ENCODE measurements at regions not wholly inside any gene's neighbourhood (a gene's known extent, or its start where the extent isn't known, plus 50 kb on each side); places are given as distances from the start of the nearest gene placed in this dataset.

DNA sequence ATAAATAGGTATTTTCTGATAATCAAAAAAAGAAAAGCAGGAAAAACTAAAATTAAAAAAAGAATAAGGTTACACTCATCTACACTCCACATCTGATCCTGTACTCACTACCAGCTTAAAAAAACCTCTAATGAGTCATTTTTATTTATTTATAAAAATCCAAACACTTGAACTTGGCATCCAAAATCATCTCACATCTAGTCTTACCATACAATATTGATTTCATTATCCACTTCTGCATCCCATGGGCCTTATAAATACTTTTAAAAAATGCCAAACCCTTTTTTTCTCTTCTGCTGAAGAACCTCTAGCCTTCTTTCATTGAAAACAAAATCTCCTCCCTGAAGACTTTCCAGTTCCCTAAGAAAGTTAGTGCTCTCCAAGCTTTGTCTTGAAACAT, 109.7 kb downstream of the TMTC3 start:
- DNase-seq (ENCODE audit: low read depth in 2 of 2) = no peak

DNA sequence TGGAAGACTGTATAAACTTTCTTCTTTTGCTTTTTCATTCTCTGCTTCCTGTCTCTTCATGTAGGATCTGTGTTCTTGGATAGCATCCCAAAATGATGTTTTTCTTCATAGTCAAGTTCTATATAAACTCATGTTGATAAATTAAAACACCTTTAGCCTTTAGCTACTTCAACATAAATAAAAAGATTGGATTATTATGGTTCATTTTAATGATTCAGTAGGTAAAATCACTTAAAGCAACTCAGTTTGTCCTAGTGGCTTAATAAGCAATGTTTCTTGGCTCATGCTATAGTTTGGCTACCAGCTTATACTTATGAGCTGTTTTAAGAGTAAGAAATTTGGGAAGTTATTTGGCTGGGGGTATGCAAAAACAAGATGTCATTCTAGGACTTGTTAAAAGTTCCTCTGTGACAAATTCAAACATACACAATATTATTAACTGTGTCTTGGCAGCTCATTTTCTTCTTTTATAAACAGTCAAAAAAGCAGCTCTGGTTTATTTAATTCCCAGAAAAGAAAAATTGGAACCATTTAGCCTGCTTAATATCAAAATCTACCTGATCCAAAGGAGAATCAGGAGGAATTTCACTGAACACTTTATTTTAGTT, 111.4 kb downstream of the TMTC3 start:
- DNase-seq (ENCODE audit: low read depth in 2 of 2) = no peak

DNA sequence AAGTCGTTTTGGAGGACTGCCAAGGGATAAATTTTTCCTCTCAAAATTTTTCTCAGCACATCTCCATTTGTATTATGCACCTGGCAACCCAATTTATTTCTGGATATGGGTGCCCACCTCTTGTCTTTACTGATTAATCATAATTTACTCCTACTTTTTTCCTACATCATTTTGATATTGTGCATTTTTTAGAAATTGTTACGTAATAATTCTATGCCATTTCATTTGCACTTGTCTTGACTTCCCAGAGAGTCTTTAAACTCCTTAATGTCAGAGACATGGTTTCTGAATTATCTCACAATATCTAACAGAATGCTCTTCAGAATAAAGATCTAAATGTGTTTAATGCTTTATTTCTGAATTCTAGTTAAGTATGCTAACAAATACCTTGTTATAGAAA, 113.1 kb downstream of the TMTC3 start:
- no peak for DNase-seq (ENCODE audit: low read depth in 2 of 2)

DNA sequence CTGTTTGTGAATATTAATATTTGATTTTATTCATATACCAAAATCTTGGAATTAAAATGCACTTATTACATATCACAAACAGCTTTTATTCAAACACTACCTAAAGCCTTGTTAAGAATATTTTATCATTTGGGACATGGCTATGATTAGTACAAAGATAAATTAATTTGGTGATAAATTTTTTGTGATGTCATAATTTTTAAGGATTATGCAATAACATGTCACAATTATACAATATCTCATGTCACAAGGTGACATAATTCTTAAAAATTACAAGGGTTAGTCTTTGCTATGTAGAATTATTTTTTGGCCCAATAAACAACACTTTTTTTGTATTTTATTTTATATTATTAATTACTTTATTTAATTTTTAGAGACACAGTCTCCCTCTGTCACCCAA, 113.7 kb downstream of the TMTC3 start:
- no peak for DNase-seq (ENCODE audit: low read depth in 2 of 2)

DNA sequence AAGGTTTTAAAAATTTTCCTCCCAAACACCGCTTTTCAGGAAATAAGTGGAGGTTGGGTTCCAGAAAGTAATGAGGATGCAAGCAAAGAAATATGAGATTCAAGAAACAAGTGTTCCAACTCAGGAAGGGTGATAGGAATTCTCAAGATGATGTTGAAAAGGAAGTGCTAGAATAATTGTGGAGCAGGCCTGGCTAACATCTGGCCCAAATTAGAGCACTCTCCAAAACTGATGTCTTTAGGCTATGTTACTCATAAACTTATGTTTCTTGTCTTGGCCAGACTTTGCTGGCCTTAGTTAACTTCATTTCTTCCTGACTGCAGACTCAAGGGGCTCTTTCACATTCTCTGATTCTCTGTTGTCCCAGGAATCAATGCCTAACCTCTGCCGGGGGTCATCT, 116.3 kb downstream of the TMTC3 start:
- no peak for DNase-seq (ENCODE audit: low read depth in 2 of 2)

DNA sequence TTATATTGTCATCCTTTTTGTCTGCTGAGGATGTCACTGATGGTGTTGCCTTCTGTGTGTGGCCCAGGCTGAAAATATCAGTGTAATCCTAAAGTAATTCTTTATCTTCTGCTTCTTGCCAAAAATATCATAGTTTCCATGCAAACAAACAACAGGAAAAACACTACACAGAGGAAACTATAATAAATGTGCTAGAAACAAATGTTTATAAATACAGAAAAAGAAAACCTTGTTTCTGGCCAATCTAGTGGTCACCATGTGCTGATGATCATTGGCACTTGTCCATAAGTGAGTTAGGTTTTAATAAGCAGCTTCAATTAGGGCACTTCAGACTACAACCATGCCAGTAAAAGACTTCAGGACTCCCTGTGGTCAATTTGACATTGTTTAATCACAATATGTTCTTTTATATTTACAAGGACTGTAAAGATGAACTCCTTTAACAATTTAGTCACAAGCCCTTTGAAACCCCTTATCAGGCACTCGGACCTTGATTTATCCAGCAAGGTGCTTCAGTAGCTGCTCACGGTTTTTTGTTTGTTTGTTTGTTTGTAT, 124.8 kb downstream of the TMTC3 start:
- no peak for DNase-seq (ENCODE audit: low read depth in 2 of 2)

DNA sequence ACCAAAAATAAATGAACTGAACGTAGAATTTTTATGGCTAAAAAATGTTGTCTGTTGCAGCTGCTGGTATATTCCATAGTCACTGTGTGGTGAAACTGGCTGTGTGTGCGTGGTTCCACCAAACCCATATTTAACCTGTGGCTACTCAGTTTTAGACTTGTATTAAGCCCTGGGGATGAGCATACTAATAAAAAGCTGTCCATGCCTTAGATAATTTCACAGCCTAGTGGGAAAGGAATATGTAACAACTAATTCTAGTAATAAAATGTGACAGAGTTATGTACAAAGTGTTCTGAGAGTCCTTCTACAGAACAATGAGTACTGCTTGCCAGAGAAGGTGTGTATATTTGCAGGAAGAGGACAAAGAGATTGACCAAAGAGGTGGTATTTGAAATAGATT, 125.5 kb downstream of the TMTC3 start:
- no peak for DNase-seq (ENCODE audit: low read depth in 2 of 2)

DNA sequence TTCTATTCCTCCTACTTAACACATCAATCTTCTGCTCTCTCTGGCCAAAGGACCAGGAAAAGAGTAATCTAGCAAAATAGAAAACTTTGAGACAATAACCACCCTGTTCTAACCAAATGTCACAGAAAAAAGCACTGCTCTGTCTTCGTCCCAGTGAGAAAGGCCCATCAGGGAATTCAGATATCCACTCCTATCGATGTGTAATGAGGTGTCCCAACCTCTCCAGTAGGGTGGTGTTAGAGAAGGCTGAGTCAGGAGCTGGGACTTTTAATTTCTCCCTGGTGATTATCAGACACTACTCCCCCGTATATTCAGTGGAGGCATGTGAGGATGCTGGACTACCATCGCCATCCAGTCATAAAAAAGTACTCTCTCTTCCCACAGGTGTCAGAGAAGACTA, 130.3 kb downstream of the TMTC3 start:
- DNase-seq (ENCODE audit: low read depth in 2 of 2) = no peak

DNA sequence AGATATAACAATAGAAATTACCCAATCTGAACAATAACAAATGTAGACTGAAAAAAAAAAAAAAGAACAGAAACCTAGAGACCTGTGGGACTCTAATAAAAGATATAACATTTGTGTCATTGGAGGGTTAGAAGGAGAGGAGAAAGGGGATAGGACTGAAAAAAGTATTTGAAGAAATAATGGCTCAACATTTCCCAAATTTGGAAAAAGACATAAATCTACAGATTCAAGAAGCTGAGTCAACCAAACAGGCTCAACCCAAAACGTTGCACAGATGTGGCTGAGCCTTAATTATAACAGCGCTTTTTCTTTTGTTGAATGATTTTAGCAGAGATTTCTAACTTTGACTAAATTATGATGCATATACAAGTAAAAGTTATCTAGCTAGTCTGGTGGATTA, 131.3 kb downstream of the TMTC3 start:
- no peak for DNase-seq (ENCODE audit: low read depth in 2 of 2)

DNA sequence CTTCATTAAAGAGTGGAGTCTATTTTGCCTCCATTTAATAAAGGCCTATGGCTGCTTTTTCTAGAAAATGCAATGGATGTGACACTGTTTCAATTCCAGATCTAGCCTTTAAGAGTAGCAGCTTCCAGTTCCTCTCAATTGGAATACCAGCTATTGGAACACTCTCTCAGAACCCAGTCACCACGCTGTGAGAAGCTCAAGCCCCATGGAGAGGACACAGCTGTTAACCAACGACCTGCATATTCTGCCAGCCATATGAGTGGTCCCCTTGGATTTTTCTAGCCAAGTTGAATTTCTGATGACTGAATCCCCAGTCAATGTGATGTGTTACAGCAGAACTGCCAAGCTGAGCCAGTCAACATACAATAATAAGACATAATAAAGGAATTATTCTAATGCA, 131.8 kb downstream of the TMTC3 start:
- no peak for DNase-seq (ENCODE audit: low read depth in 2 of 2)

DNA sequence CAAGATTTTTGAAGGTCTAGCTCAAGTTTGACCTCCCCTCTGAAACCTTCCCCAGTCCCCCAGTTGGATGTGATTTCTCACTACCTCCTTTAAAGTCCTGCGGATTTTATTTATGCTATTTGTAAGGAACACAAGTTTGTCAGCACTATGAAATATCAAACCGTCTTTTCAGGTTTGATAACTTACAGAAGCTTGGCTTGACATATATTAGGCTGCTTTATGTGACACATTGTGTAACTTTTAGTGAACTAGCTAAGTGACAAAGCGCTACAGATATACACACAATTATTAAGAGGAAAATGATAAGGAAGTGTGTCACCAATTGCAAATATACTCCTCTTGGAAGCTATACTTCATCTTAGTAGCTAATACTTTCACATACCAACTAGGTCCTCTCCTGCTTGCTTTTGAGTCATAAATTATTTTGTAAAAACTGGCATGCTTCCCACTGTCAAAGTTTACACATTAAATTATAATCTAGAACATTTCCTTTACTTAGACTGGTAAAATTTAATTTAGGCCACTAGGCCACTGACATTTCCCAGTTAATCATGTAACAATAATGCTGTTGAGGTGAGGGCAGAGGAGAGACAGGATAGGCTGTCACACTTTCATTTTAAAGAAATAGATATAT, 149.5 kb downstream of the TMTC3 start:
- no peak for DNase-seq (ENCODE audit: low read depth in 2 of 2)

DNA sequence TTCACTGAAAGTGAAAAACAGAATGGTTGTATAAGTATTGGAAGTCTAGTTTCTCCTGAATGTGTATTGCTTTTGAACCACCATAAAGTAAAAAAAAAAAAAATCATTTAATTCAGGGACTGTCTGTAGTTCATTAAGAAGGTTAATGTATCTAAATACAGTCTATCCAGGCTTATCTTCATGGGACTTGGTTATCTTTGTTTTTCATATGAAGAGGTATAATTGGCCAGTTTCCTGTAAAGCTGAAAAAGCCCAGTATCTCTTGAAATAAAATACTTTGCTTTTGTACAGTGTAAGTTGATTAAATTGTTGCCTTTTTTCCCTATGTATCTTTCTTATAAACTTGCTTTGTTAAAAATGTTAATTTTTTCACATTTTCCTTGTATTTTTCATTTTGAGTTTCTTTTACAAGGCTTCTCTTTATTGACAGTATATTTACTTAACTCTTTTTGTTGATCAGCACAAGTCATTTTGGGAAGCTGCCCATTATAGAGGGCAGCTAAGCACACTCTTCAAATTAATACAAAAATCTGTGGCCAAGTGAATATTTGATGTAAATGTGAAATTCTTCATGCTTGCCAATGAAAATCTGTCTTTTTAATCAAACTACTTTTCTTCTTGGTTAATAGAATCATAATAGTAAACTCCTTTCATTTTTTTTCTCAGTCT, 156.0 kb downstream of the TMTC3 start:
- no peak for DNase-seq (ENCODE audit: low read depth in 2 of 2)

DNA sequence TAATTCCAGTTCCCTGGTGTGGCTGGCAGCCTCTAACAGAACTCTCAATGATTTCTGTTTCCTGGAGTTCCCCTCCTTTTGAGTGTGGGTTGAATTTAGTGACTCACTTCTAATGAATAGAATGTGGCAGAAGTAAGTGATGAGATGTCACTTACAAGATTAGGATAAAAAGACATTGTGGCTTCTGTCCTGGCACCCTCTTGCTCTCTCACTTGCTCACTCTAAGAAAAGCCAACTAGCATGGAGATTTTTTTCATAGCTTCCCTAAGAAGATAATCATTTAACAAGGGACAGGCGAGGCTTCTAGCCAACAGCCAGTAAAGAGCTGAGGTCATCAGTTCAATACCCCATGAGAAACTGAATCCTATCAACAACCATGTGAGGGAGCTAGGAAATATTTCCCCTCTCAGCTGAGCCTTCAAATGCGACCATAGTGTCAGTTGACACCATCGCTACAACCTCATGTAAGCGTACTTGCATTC, 156.7 kb downstream of the TMTC3 start:
- DNase-seq (ENCODE audit: low read depth in 2 of 2) = peak in 1 of 2 donors; percentile 49

DNA sequence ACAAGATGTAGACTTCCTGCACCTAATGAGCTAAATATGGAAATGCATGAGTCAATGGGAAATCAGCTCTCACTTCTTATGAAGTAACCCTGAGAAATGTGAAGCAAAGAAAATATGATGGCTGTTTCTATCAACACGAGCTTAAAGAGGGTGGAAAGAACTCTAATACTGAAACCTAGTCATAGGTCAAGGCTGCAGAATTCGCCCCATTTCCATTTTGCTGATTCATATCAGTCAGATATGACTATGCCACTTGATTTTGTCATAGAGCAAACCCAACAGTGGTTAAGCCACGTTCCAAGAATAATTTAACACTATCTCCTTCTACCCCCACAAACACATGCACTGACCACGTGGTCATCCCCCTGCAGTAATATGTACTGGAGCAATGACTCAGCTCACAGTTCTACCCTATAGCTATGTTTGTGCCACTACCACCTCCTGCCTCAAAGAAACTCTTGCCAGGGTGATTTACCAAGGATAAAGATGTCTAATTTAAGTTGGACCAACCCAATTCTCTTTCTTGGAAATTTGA, 157.5 kb downstream of the TMTC3 start:
- DNase-seq (ENCODE audit: low read depth in 2 of 2) = peak in 1 of 2 donors; percentile 91

DNA sequence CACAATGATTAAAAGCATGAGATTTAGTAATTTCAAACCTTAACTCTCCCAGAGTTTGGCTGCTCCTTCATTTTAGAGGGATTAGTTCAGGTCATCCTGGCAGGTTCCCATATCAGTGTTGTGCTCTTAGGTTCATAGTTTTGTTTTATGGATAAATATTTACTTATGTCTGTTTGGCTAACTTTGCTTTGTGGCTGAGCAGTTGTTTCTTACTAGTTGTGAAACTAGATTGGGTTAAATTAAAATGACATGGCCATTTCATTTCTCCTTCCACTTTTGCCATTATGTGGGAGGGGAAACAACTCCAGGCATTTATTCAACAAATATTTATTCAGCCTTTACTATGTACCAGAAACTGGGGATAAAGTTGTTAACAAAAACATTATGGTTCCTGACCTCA, 158.8 kb downstream of the TMTC3 start:
- DNase-seq (ENCODE audit: low read depth in 2 of 2) = no peak

DNA sequence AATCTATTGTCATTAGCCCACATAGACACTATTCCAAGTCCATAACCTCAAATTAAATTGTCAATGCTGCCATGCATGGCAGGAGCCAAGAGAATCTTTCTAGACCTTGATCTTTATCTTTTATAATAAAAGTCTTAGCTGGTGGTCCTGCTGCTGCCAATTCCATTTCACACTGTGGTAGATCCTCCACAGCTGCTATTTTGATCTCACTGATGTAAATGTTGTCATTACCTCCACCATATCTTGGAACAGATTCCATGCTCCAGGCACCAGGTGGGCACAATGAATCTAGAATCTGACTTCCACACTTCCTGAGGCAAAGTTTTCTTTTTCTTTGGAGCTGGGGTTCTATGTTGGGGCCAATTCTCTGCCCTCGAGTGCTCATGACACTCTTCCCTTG, 161.2 kb downstream of the TMTC3 start:
- no peak for DNase-seq (ENCODE audit: low read depth in 2 of 2)

DNA sequence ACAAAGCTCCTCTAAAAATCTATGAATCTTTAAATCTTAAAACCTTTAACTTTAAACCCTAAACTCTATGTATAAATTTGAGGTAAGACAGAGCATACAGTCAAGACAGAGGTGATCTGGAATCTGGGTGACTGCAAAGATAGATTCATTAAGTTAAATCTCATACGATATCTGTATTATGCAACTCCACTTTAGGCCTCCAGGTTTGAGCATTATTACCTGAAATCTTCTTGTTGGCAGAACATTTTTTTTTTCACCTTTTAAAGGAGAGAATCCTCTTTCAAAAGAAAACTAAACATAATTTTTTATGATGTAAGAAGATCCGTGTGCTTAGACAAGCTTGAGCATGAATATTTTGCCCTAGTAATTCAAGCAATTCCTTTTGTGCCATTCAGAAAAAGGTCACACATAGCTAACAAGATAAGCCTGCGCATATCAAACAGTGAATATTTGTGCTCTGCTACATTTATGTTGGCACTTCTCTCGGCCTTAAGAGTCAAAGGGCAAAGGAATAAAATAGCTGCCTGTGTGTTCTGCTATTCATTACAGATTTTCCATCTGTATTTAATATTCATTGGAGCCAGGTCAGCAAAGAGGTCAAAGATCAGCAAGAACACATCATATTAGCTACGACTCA, 163.3 kb downstream of the TMTC3 start:
- no peak for DNase-seq (ENCODE audit: low read depth in 2 of 2)

DNA sequence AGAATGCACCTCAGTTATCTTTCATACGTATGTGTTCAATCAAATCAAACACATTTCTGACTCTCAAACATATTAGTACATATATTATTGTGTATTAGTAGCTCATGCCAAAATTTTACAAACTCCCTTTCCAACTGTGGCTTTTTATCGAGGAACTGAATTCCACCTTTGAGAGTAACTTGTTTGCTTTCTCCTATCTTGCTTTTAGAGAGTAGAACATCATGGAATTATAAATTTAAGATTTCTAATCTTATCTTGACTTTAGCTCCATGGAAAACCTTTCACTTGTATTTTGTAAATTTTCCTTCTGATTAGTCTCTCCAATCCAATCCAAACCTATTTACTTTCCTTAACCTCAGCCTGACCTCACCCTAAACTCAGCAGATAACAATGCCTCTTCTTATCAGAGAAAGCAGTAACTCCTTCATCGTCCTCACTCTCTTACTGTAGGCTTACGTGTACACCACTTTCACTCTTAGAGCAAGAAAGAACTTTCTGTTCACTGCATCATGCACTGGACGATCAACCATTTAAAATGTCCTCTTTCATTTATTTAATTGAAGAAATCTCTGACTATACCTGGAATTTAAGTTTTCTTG, 164.5 kb downstream of the TMTC3 start:
- no peak for DNase-seq (ENCODE audit: low read depth in 2 of 2)

DNA sequence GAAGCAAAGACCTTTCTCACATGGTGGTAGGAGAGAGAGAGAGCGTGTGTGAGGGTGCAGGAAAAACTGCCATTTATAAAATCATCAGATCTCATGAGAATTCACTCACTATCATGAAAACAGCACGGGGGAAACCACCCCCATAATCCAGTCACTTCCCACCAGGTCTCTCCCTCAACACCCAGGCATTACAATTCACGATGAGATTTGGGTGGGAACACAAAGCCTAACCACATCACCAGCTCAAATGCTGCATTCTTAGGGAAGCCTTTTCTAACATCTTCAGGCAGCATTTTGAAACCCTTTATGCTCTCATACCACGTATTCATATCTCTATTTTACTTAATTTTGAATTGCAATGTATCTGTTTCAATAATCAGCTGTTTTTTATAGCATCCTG, 165.9 kb downstream of the TMTC3 start:
- no peak for DNase-seq (ENCODE audit: low read depth in 2 of 2)

DNA sequence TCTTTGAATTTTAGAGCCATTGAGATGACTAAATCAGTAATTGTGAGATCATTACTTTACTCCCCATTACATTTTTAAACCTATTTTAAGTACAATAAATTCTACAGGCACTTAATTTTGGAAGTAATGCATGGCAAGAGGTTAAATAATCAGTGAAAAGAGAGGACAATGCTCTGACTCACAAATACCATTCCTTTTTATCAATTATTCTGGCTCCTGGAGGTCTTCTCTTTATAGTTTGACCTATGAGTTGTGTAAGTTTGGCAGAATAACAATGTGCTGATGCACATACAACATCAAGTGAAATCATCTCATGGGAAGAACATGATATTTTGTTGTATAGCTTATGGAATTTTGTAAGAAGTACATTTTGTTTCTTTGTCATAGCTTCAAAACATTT, 166.7 kb downstream of the TMTC3 start:
- peak in 1 of 2 donors; percentile 49 for DNase-seq (ENCODE audit: low read depth in 2 of 2)

DNA sequence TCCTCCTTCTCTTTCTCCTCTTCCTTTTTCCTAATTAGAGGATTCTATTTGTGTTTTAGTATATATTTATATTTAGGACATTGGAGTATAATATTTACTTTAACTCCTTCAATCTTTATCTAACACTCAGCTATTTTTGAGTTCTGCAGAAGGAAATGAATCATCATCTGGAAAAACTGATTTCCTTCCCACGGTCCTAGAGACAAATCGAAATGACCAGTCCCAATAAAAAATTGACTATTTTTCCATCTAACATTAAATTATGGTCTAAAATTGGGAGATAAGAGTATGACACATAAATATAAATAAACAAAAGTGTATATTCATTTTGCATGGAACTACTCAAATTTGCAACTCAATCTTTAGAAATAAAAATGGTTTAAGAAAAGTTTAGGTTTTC, 167.4 kb downstream of the TMTC3 start:
- peak in 1 of 2 donors; percentile 63 for DNase-seq (ENCODE audit: low read depth in 2 of 2)

DNA sequence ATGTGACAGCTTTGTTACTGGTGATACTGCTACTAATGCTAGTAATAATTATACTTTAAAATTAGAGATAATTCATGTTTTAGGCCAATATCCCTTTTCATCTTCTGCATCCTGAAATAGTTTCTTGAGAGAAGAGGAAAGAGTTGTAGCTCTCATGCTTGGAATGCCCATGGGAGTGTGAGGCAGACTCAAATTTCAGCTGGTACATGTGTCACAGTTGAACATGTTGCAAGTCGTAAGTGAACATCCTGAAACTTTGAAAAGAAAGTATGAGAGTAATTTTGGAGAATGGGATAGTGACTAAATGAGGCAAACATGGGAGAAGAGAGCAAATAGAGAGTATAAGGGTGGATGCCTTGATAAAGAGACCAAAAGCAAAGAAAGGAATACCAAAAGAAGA, 168.0 kb downstream of the TMTC3 start:
- peak in 1 of 2 donors; percentile 42 for DNase-seq (ENCODE audit: low read depth in 2 of 2)
